Erythroblast (primary cell): ENCODE measurements at regions not wholly inside any gene's neighbourhood (a gene's known extent, or its start where the extent isn't known, plus 50 kb on each side); places are given as distances from the start of the nearest gene placed in this dataset.

Source experiments
- GATA1 ChIP-seq: IDR thresholded peaks from 2 replicates; pipeline ENCODE4 v1.6.1; 2011; ENCODE audit warnings: low read depth, mild to moderate bottlenecking, control low read depth, low read length, moderate library complexity
- POLR2A ChIP-seq: IDR thresholded peaks from 2 replicates; pipeline ENCODE4 v1.6.1; 2011; ENCODE audit warnings: mild to moderate bottlenecking, low read length

DNA sequence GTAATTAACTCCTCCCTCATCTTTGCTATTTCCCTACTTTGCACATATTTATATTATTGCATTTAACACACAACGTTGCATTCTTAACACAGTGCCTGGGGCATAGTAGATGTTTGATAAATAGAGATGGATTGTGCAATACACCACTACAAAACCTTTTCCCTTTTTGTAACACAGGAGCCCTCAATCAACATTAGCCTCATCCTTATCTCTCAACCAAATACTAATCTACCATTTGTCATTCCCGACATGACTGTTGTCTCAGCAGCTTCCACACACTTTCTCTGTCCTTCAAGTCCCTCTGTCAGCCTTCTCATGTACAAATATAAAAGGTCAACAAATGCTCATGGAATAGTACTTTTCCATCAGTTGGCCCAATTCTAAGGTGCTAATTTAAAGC, 78.9 kb upstream of the KCNK2 start:
- no peak for TF ChIP-seq POLR2A
- TF ChIP-seq GATA1 = no peak
